Natural killer cell (primary cell): ENCODE measurements at regions not wholly inside any gene's neighbourhood (a gene's known extent, or its start where the extent isn't known, plus 50 kb on each side); places are given as distances from the start of the nearest gene placed in this dataset.

Source experiments
- ATAC-seq, 3 donors: fragments of 150-1000 bp in 2 of 3; fragments of 200-7000 bp in 1 of 3; cut with Tn5 transposase; 1 replicate in 1 of 3; 2 replicates in 2 of 3; pipeline ENCODE4 v1.10.0; 2021; ENCODE audit warnings: mild to moderate bottlenecking in 2 of 3, moderate library complexity in 2 of 3
- DNase-seq, 2 donors: peaks; one replicate each; pipeline versions ENCODE4 v3.0.0 to v3.0.0-alpha.2; 2013 to 2021; ENCODE audit warnings: mixed read lengths in 1 of 2
- H3K27ac ChIP-seq: one replicate; pipeline ENCODE4 v1.5.1; 2013; ENCODE audit warnings: mild to moderate bottlenecking, low read length
- H3K27me3 ChIP-seq: one replicate; pipeline ENCODE4 v1.6.1; 2013; ENCODE audit warnings: low read length; ENCODE audit not compliant: control insufficient read depth, insufficient read depth
- H3K36me3 ChIP-seq: one replicate; pipeline ENCODE4 v1.6.1; 2013; ENCODE audit warnings: low read length; ENCODE audit not compliant: control insufficient read depth, insufficient read depth
- H3K4me1 ChIP-seq: one replicate; pipeline ENCODE4 v1.6.1; 2013; ENCODE audit warnings: low read length; ENCODE audit not compliant: control insufficient read depth, insufficient read depth
- H3K4me3 ChIP-seq: one replicate; pipeline ENCODE4 v1.5.1; 2013; ENCODE audit warnings: low read length
- H3K9me3 ChIP-seq: one replicate; pipeline ENCODE4 v1.6.1; 2013; ENCODE audit warnings: low read length; ENCODE audit not compliant: control insufficient read depth, insufficient read depth
- H3K27ac Mint-ChIP-seq, 2 donors: one replicate each; pipeline ENCODE4 v1.8.0; 2022; ENCODE audit warnings: mild to moderate bottlenecking in 2 of 2, mixed read lengths in 2 of 2, moderate library complexity in 1 of 2
- H3K27me3 Mint-ChIP-seq, 2 donors: one replicate each; pipeline ENCODE4 v1.8.0; 2022; ENCODE audit warnings: low read depth in 2 of 2, mixed read lengths in 2 of 2
- H3K36me3 Mint-ChIP-seq: one replicate; pipeline ENCODE4 v1.8.0; 2022; ENCODE audit warnings: mixed read lengths
- H3K4me1 Mint-ChIP-seq, 2 donors: one replicate each; pipeline ENCODE4 v1.8.0; 2022; ENCODE audit warnings: mixed read lengths in 2 of 2
- H3K4me3 Mint-ChIP-seq: one replicate; pipeline ENCODE4 v1.8.0; 2022; ENCODE audit warnings: mild to moderate bottlenecking, moderate library complexity, mixed read lengths
- H3K9me3 Mint-ChIP-seq, 2 donors: one replicate each; pipeline ENCODE4 v1.8.0; 2022; ENCODE audit warnings: mixed read lengths in 2 of 2
- CTCF ChIP-seq: fragments of 200-600 bp; IDR thresholded peaks from one replicate; pipeline ENCODE4 v1.8.0; 2022; ENCODE audit warnings: antibody characterized with exemption
- WGBS: methylation state at CpG from one replicate; pipeline ENCODE4 v1.1.7; 2013; ENCODE audit warnings: missing lambda C conversion rate; ENCODE audit not compliant: insufficient coverage; 5-methylcytosine and 5-hydroxymethylcytosine counted together
- intact Hi-C: fragments of 100-400 bp; cut with micrococcal nuclease; formaldehyde crosslinking; loops from one replicate; pipeline ENCODE4 v1.14.2; 2022

GRCh38 chr1:38489844-38490270 is 369.7 kb downstream of the RRAGC start:
- peak in 1 of 3 donors; percentile 58 for ATAC-seq
- H3K4me1 Mint-ChIP-seq: no peaks in the 10 kb centered on the region

GRCh38 chr1:38488162-38488898 is 371.2 kb downstream of the RRAGC start:
- H3K9me3 Mint-ChIP-seq: no peaks in the 10 kb centered on the region
- H3K27ac Mint-ChIP-seq: no peak overlapping the region
- H3K4me1 ChIP-seq: no peaks in the 10 kb centered on the region
- no peaks in the 10 kb centered on the region for H3K36me3 ChIP-seq
- 96% methylated on average over 4 of the region's 6 CpGs for WGBS
- H3K36me3 Mint-ChIP-seq: no peaks in the 10 kb centered on the region
- intact Hi-C loops: no loop called here
- no peaks in the 10 kb centered on the region for H3K9me3 ChIP-seq
- no peak overlapping the region for H3K4me3 ChIP-seq
- no peaks in the 10 kb centered on the region for H3K27me3 ChIP-seq
- H3K27me3 Mint-ChIP-seq: peaks cover 23 to 59% of the 10 kb centered on the region in 2 donors
- no peak for ATAC-seq
- no peak overlapping the region for H3K4me3 Mint-ChIP-seq
- no peak for DNase-seq
- no peak overlapping the region for H3K27ac ChIP-seq
- H3K4me1 Mint-ChIP-seq: no peaks in the 10 kb centered on the region
- TF ChIP-seq CTCF: no peak

More at GRCh38 chr1:38489844-38490270, 369.7 kb downstream of the RRAGC start:
- H3K4me3 ChIP-seq: no peak overlapping the region
- no peak overlapping the region for H3K27ac ChIP-seq
- H3K27ac Mint-ChIP-seq: no peak overlapping the region
- no peak overlapping the region for H3K4me3 Mint-ChIP-seq
- peaks cover 19 to 47% of the 10 kb centered on the region in 2 donors for H3K27me3 Mint-ChIP-seq
- no peaks in the 10 kb centered on the region for H3K36me3 ChIP-seq
- no peaks in the 10 kb centered on the region for H3K27me3 ChIP-seq
- peak; percentile 18 to 62 for DNase-seq
- H3K9me3 Mint-ChIP-seq: no peaks in the 10 kb centered on the region
- no peaks in the 10 kb centered on the region for H3K4me1 ChIP-seq
- no peaks in the 10 kb centered on the region for H3K9me3 ChIP-seq
- H3K36me3 Mint-ChIP-seq: no peaks in the 10 kb centered on the region
- TF ChIP-seq CTCF: peak; percentile 49
- 50% methylated on average over 4 of the region's 6 CpGs for whole genome bisulfite sequencing
- intact Hi-C loops: loop anchor here (2.0 kb wide), 1 partner anchor 97 kb away; no protein-coding TSS in a partner anchor

GRCh38 chr1:38487396-38487795 is 372.2 kb downstream of the RRAGC start:
- intact Hi-C loops: no loop called here
- peaks cover 25 to 52% of the 10 kb centered on the region in 2 donors for H3K27me3 Mint-ChIP-seq
- H3K36me3 Mint-ChIP-seq: no peaks in the 10 kb centered on the region

More at GRCh38 chr1:38487396-38487795, 372.2 kb downstream of the RRAGC start:
- H3K27ac ChIP-seq: no peak overlapping the region
- H3K4me3 ChIP-seq: no peak overlapping the region
- H3K27me3 ChIP-seq: no peaks in the 10 kb centered on the region
- Mint-ChIP-seq H3K9me3 (no peaks in the 10 kb centered on the region), H3K4me3 (no peak overlapping the region), H3K27ac (no peak overlapping the region), H3K4me1 (no peaks in the 10 kb centered on the region)
- DNase-seq (no peak), ATAC-seq (no peak)
- no peaks in the 10 kb centered on the region for H3K36me3 ChIP-seq
- no peaks in the 10 kb centered on the region for H3K4me1 ChIP-seq
- no peaks in the 10 kb centered on the region for H3K9me3 ChIP-seq
- TF ChIP-seq CTCF: no peak
- WGBS: 89% methylated on average over 16 of the region's 16 CpGs
